HEK293 (cell line): ENCODE measurements at regions not wholly inside any gene's neighbourhood (a gene's known extent, or its start where the extent isn't known, plus 50 kb on each side); places are given as distances from the start of the nearest gene placed in this dataset.

Experiments used
- CTCF ChIA-PET: fragments of 350-600 bp; formaldehyde crosslinking; extraction: SDS; loops from one replicate; lab custom pipeline; 2021; ENCODE audit warnings: antibody characterized with exemption; lab: Yijun Ruan, JAX
- POLR2A ChIA-PET: fragments of 300-600 bp; formaldehyde crosslinking; extraction: SDS; loops from one replicate; lab custom pipeline; 2020; ENCODE audit warnings: antibody characterized with exemption, inconsistent platforms; lab: Yijun Ruan, JAX
- H3K27ac ChIP-seq: fragments of 200-500 bp; sonication (Bioruptor generic); 2 replicates; pipeline ENCODE4 v1.5.1; 2014; ENCODE audit warnings: low read depth, low read length, control low read depth, inconsistent platforms; ENCODE audit errors: extremely low read depth
- H3K36me3 ChIP-seq, 2 experiments: fragments of 200-500 bp in 1 of 2; sonication (Bioruptor generic) in 1 of 2; 1 replicate in 1 of 2; 2 replicates in 1 of 2; pipeline ENCODE4 v1.5.1; 2014 to 2017; ENCODE audit warnings: inconsistent platforms in 2 of 2, low read length in 2 of 2; ENCODE audit not compliant: control insufficient read depth in 2 of 2, insufficient read depth in 1 of 2
- H3K4me1 ChIP-seq: fragments of 200-500 bp; sonication (Bioruptor generic); 2 replicates; pipeline ENCODE4 v1.5.1; 2014; ENCODE audit warnings: mild to moderate bottlenecking, low read length, inconsistent platforms; ENCODE audit not compliant: control insufficient read depth, insufficient read depth
- H3K4me3 ChIP-seq: 2 replicates; pipeline ENCODE4 v1.5.1; 2011; ENCODE audit warnings: low read depth, mild to moderate bottlenecking, control low read depth, low read length, moderate library complexity
- H3K9me3 ChIP-seq: fragments of 200-500 bp; sonication (Bioruptor generic); 2 replicates; pipeline ENCODE4 v1.5.1; 2014; ENCODE audit warnings: low read depth, low read length, inconsistent platforms; ENCODE audit not compliant: control insufficient read depth, insufficient read depth
- ATF2 ChIP-seq: fragments of 450-650 bp; formaldehyde crosslinking; IDR thresholded peaks from 2 replicates; pipeline ENCODE4 v1.5.1; 2016; ENCODE audit warnings: missing biosample characterization, missing genetic modification characterization, low read depth
- PRDM6 ChIP-seq: fragments of 450-650 bp; formaldehyde crosslinking; IDR thresholded peaks from 2 replicates; pipeline ENCODE4 v1.5.1; 2017; ENCODE audit warnings: missing biosample characterization, missing genetic modification characterization
- SP2 ChIP-seq: fragments of 450-650 bp; formaldehyde crosslinking; IDR thresholded peaks from 2 replicates; pipeline ENCODE4 v1.5.1; 2016; ENCODE audit warnings: missing biosample characterization, missing genetic modification characterization
- SP7 ChIP-seq: fragments of 450-650 bp; formaldehyde crosslinking; IDR thresholded peaks from 2 replicates; pipeline ENCODE4 v1.5.1; 2016; ENCODE audit warnings: missing biosample characterization, missing genetic modification characterization
- ZBTB7A ChIP-seq: fragments of 450-650 bp; formaldehyde crosslinking; IDR thresholded peaks from 2 replicates; pipeline ENCODE4 v1.5.1; 2016; ENCODE audit warnings: low read depth, missing biosample characterization, missing genetic modification characterization
- ZBTB8A ChIP-seq: fragments of 450-650 bp; formaldehyde crosslinking; IDR thresholded peaks from 2 replicates; pipeline ENCODE4 v1.5.1; 2016; ENCODE audit warnings: missing biosample characterization, missing genetic modification characterization
- ZNF114 ChIP-seq: fragments of 450-650 bp; formaldehyde crosslinking; IDR thresholded peaks from 2 replicates; pipeline ENCODE4 v1.5.0; 2017; ENCODE audit warnings: missing biosample characterization, missing genetic modification characterization
- ZNF146 ChIP-seq: fragments of 450-650 bp; formaldehyde crosslinking; IDR thresholded peaks from 2 replicates; pipeline ENCODE4 v1.5.1; 2016; ENCODE audit warnings: missing biosample characterization, missing genetic modification characterization
- ZNF157 ChIP-seq: fragments of 450-650 bp; formaldehyde crosslinking; IDR thresholded peaks from 2 replicates; pipeline ENCODE4 v1.5.1; 2016; ENCODE audit warnings: missing biosample characterization, missing genetic modification characterization
- ZNF626 ChIP-seq: fragments of 450-650 bp; sonication (Bioruptor Pico); formaldehyde crosslinking; IDR thresholded peaks from 2 replicates; pipeline ENCODE4 v1.5.1; 2018; ENCODE audit warnings: missing biosample characterization, missing genetic modification characterization, inconsistent platforms
- ZSCAN16 ChIP-seq: fragments of 450-650 bp; formaldehyde crosslinking; IDR thresholded peaks from 2 replicates; pipeline ENCODE4 v1.5.1; 2016; ENCODE audit warnings: missing biosample characterization, missing genetic modification characterization
- ZSCAN23 ChIP-seq: fragments of 450-650 bp; formaldehyde crosslinking; IDR thresholded peaks from 2 replicates; pipeline ENCODE4 v1.5.1; 2016; ENCODE audit warnings: missing biosample characterization, missing genetic modification characterization
- TF ChIP-seq, protein P1 (sequence below): fragments of 450-650 bp; formaldehyde crosslinking; IDR thresholded peaks from 2 replicates; pipeline ENCODE4 v1.5.1; 2016; ENCODE audit warnings: missing biosample characterization, missing genetic modification characterization
- TF ChIP-seq, protein P2 (sequence below): fragments of 450-650 bp; formaldehyde crosslinking; IDR thresholded peaks from 2 replicates; pipeline ENCODE4 v1.5.1; 2017; ENCODE audit warnings: missing biosample characterization, missing genetic modification characterization

DNA sequence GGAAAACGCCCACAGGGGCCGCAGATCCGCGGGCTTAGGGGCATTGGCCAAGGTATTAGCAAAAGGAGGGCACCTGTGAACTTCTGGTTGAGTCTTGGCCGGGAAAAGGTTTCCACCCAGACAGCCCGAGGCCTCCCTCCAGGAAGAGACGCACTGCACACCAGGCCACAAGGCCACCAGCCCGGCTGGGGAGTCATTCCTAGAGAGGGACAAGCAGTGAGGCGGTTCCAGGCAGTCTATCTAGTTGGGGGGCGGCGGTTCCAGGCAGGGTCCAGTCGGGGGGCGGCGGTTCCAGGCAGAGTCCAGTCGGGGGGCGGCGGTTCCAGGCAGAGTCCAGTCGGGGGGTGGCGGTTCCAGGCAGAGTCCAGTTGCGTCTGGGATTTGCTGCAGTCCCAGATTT, 518.5 kb downstream of the GLRX3 start:
- no peak overlapping the region for H3K27ac ChIP-seq
- POLR2A ChIA-PET = no interaction called here
- H3K4me3 ChIP-seq = no peak overlapping the region
- TF ChIP-seq ATF2 (tag by site-specific recombination) (no peak), ZNF626 (no peak), ZBTB7A (tag by site-specific recombination) (no peak), ZNF114 (tag by site-specific recombination) (no peak), SP2 (tag by site-specific recombination) (no peak), ZNF146 (no peak)
- TF ChIP-seq, protein P1, sequence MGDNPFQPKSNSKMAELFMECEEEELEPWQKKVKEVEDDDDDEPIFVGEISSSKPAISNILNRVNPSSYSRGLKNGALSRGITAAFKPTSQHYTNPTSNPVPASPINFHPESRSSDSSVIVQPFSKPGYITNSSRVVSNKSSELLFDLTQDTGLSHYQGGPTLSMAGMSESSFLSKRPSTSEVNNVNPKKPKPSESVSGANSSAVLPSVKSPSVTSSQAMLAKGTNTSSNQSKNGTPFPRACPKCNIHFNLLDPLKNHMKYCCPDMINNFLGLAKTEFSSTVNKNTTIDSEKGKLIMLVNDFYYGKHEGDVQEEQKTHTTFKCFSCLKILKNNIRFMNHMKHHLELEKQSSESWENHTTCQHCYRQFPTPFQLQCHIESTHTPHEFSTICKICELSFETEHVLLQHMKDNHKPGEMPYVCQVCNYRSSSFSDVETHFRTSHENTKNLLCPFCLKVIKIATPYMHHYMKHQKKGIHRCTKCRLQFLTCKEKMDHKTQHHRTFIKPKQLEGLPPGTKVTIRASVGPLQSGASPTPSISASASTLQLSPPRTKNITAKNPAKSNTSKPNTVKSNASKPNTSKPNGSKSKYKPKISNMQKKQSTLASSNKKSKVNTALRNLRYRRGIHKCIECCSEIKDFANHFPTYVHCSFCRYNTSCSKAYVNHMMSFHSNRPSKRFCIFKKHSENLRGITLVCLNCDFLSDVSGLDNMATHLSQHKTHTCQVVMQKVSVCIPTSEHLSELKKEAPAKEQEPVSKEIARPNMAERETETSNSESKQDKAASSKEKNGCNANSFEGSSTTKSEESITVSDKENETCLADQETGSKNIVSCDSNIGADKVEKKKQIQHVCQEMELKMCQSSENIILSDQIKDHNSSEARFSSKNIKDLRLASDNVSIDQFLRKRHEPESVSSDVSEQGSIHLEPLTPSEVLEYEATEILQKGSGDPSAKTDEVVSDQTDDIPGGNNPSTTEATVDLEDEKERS = no peak
- no peaks in the 10 kb centered on the region for H3K4me1 ChIP-seq
- no peaks in the 10 kb centered on the region for H3K36me3 ChIP-seq
- CTCF ChIA-PET = no interaction called here
- no peaks in the 10 kb centered on the region for H3K9me3 ChIP-seq

GRCh38 chr10:130655313-130656186, 519.4 kb downstream of the GLRX3 start:
- CTCF ChIA-PET = no interaction called here
- Histone ChIP-seq H3K9me3 (no peaks in the 10 kb centered on the region), H3K27ac (no peak overlapping the region), H3K4me1 (no peaks in the 10 kb centered on the region), H3K36me3 (no peaks in the 10 kb centered on the region), H3K4me3 (no peak overlapping the region)
- POLR2A ChIA-PET = no interaction called here
- no peak for TF ChIP-seq SP7 (tag by site-specific recombination)
- TF ChIP-seq ZNF157 (tag by site-specific recombination) = no peak
- no peak for TF ChIP-seq ZSCAN16 (tag by site-specific recombination)
- no peak for TF ChIP-seq ZBTB8A (tag by site-specific recombination)
- TF ChIP-seq, protein P2, sequence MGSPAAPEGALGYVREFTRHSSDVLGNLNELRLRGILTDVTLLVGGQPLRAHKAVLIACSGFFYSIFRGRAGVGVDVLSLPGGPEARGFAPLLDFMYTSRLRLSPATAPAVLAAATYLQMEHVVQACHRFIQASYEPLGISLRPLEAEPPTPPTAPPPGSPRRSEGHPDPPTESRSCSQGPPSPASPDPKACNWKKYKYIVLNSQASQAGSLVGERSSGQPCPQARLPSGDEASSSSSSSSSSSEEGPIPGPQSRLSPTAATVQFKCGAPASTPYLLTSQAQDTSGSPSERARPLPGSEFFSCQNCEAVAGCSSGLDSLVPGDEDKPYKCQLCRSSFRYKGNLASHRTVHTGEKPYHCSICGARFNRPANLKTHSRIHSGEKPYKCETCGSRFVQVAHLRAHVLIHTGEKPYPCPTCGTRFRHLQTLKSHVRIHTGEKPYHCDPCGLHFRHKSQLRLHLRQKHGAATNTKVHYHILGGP (tag by site-specific recombination) = no peak
- no peak for TF ChIP-seq ZSCAN23 (tag by site-specific recombination)
- no peak for TF ChIP-seq PRDM6 (tag by site-specific recombination)
- TF ChIP-seq, all 188 proteins: peak for 0
